ENCODE measurements at regions not wholly inside any gene's neighbourhood (a gene's known extent, or its start where the extent isn't known, plus 50 kb on each side); places are given as distances from the start of the nearest gene placed in this dataset.
"Not testable (repeated sequence)": the region's sequence is repeated elsewhere in the genome, so short reads cannot be mapped to it uniquely, and the experiment has no call there.

DNA sequence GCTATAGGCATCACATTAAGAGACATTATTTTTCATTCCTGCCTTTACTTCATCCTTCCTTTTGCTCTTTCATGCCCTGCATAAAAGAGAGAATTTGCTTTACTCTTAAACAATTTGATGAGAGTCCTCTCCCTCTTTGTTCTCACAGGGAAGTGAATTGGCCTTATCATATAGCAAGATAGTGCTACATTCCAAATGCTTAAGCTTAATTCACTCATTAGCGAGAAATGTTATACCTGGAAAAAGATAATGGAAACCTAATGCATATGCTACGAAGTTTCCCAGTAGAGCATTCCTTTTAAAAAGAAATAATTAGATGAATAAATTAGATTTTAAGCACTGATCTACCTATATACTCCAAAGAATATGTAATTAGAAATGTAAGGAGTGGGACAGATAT lies 798.8 kb downstream of the C12orf50 start:
- no peak overlapping the region for H3K4me3 ChIP-seq (ENCODE audit: low read length)
- H3K9me3 ChIP-seq (replicated peaks; ENCODE audit: low read length): no peaks in the 10 kb centered on the region
- H3K9ac ChIP-seq (ENCODE audit: low read depth, low read length): no peak overlapping the region
- H3K4me2 ChIP-seq (ENCODE audit: low read length): no peak overlapping the region
- no peaks in the 10 kb centered on the region for H3K4me1 ChIP-seq (ENCODE audit: control insufficient read depth, insufficient read depth, low read length)
- H3K27me3 ChIP-seq (ENCODE audit: control insufficient read depth, insufficient read depth, low read length): no peaks in the 10 kb centered on the region
- H3K36me3 ChIP-seq (ENCODE audit: insufficient read depth, low read length): no peaks in the 10 kb centered on the region

GRCh38 chr12:87227162-87227561 lies 802.0 kb downstream of the C12orf50 start:
- Histone ChIP-seq H3K4me1 (ENCODE audit: control insufficient read depth, insufficient read depth, low read length) (no peaks in the 10 kb centered on the region), H3K4me3 (ENCODE audit: low read length) (no peak overlapping the region), H3K9me3 (replicated peaks; ENCODE audit: low read length) (no peaks in the 10 kb centered on the region), H3K9ac (ENCODE audit: low read depth, low read length) (no peak overlapping the region), H3K27me3 (ENCODE audit: control insufficient read depth, insufficient read depth, low read length) (no peaks in the 10 kb centered on the region), H3K36me3 (ENCODE audit: insufficient read depth, low read length) (no peaks in the 10 kb centered on the region), H3K4me2 (ENCODE audit: low read length) (no peak overlapping the region)

DNA sequence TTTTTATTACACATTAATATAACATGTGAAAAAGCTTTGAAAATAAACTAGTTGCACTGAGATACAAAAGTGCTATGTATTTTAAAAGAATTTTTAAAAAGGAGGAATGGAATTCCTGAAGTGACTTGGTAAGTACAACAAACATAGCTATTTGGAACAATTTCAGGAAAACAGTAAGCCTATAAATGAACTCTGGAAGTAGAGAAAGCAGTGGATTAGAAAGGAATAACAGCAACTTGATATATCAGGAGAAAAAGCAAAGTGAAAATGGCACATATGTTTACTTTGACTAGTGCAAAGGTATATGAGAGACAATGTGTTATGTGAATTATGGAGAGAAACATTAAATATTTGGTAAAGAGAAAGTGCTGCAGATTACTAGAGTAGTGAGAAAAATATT lies 811.7 kb downstream of the C12orf50 start:
- H3K9me3 ChIP-seq (replicated peaks; ENCODE audit: low read length): no peaks in the 10 kb centered on the region
- no peak overlapping the region for H3K4me2 ChIP-seq (ENCODE audit: low read length)
- H3K4me1 ChIP-seq (ENCODE audit: control insufficient read depth, insufficient read depth, low read length): peaks cover 9% of the 10 kb centered on the region
- no peaks in the 10 kb centered on the region for H3K27me3 ChIP-seq (ENCODE audit: control insufficient read depth, insufficient read depth, low read length)
- H3K9ac ChIP-seq (ENCODE audit: low read depth, low read length): no peak overlapping the region
- H3K36me3 ChIP-seq (ENCODE audit: insufficient read depth, low read length): no peaks in the 10 kb centered on the region
- H3K4me3 ChIP-seq (ENCODE audit: low read length): no peak overlapping the region

- Histone ChIP-seq H3K9ac (ENCODE audit: low read depth, low read length) (no peak overlapping the region), H3K4me2 (ENCODE audit: low read length) (no peak overlapping the region), H3K4me1 (ENCODE audit: control insufficient read depth, insufficient read depth, low read length) (peaks cover 9% of the 10 kb centered on the region), H3K9me3 (replicated peaks; ENCODE audit: low read length) (no peaks in the 10 kb centered on the region), H3K4me3 (ENCODE audit: low read length) (no peak overlapping the region), H3K27me3 (ENCODE audit: control insufficient read depth, insufficient read depth, low read length) (no peaks in the 10 kb centered on the region), H3K36me3 (ENCODE audit: insufficient read depth, low read length) (no peaks in the 10 kb centered on the region)
Measured at GRCh38 chr12:87216436-87216835, 812.8 kb downstream of the C12orf50 start.

GRCh38 chr12:87202189-87202588 lies 827.0 kb downstream of the C12orf50 start:
- Histone ChIP-seq H3K4me2 (ENCODE audit: low read length) (no peak overlapping the region), H3K36me3 (ENCODE audit: insufficient read depth, low read length) (no peaks in the 10 kb centered on the region), H3K27me3 (ENCODE audit: control insufficient read depth, insufficient read depth, low read length) (no peaks in the 10 kb centered on the region), H3K4me3 (ENCODE audit: low read length) (no peak overlapping the region), H3K4me1 (ENCODE audit: control insufficient read depth, insufficient read depth, low read length) (no peaks in the 10 kb centered on the region), H3K9ac (ENCODE audit: low read depth, low read length) (no peak overlapping the region), H3K9me3 (replicated peaks; ENCODE audit: low read length) (no peaks in the 10 kb centered on the region)

DNA sequence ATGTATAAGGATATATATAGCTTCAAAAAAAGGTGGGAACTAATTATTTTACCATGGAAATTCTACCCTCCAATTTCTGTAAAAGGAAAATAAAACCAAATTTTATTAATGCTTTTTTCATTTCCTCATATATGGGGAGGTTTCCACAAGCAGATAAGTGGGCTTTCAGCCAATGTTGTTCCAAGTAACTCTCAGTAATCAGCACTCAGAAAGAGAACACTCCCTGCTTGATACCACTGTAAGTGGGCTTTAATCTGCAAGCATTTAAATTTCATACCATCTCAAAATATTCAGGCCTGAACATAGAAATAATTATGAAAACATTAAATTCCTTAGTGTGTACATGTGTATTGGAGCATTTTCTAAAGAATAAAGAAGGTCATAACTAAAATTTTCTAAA lies 827.6 kb downstream of the C12orf50 start:
- Histone ChIP-seq H3K9me3 (replicated peaks; ENCODE audit: low read length) (no peaks in the 10 kb centered on the region), H3K36me3 (ENCODE audit: insufficient read depth, low read length) (no peaks in the 10 kb centered on the region), H3K4me2 (ENCODE audit: low read length) (no peak overlapping the region), H3K4me3 (ENCODE audit: low read length) (no peak overlapping the region), H3K4me1 (ENCODE audit: control insufficient read depth, insufficient read depth, low read length) (no peaks in the 10 kb centered on the region), H3K9ac (ENCODE audit: low read depth, low read length) (no peak overlapping the region), H3K27me3 (ENCODE audit: control insufficient read depth, insufficient read depth, low read length) (no peaks in the 10 kb centered on the region)

DNA sequence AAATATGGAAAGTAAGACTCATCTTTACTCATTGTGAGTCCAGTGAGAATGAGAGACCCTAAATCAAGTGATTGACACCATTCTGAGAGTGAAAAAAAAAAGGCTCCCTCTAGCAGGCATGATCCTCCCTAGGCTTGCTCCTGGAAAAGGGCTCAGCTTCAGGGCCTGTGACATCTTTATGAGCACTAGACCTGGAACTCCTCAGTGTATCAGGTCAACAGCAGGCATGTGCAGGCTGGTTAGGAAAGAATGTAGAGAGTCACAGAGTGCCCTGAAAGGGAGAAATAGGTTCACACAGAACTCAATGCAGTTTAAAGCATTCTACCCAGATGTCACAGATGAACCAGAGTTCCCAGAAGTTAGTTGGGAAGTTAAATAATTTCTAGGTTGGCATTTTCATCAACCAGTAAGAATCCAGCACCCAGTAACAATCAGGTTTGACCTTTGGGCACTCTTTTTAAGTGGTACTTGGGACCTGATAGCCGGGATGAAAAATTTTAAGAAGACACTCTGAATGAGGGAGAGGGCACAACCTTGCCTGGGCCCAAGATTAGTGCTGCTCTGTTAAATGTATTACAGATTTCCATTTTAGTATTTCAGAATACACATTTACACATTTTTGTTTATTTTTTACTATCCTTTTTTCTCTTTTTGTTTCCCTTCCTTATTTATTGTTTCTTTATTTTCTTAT lies 828.8 kb downstream of the C12orf50 start:
- no peaks in the 10 kb centered on the region for H3K4me1 ChIP-seq (ENCODE audit: control insufficient read depth, insufficient read depth, low read length)
- H3K9me3 ChIP-seq (replicated peaks; ENCODE audit: low read length): no peaks in the 10 kb centered on the region
- no peaks in the 10 kb centered on the region for H3K27me3 ChIP-seq (ENCODE audit: control insufficient read depth, insufficient read depth, low read length)
- no peak overlapping the region for H3K4me2 ChIP-seq (ENCODE audit: low read length)
- no peak overlapping the region for H3K4me3 ChIP-seq (ENCODE audit: low read length)
- H3K36me3 ChIP-seq (ENCODE audit: insufficient read depth, low read length): no peaks in the 10 kb centered on the region
- H3K9ac ChIP-seq (ENCODE audit: low read depth, low read length): no peak overlapping the region

GRCh38 chr12:87198181-87198580 lies 831.0 kb downstream of the C12orf50 start:
- no peaks in the 10 kb centered on the region for H3K27me3 ChIP-seq (ENCODE audit: control insufficient read depth, insufficient read depth, low read length)
- no peak overlapping the region for H3K4me3 ChIP-seq (ENCODE audit: low read length)
- no peaks in the 10 kb centered on the region for H3K4me1 ChIP-seq (ENCODE audit: control insufficient read depth, insufficient read depth, low read length)
- H3K9ac ChIP-seq (ENCODE audit: low read depth, low read length): no peak overlapping the region
- no peak overlapping the region for H3K4me2 ChIP-seq (ENCODE audit: low read length)
- H3K9me3 ChIP-seq (replicated peaks; ENCODE audit: low read length): no peaks in the 10 kb centered on the region
- no peaks in the 10 kb centered on the region for H3K36me3 ChIP-seq (ENCODE audit: insufficient read depth, low read length)

- Histone ChIP-seq H3K27me3 (ENCODE audit: control insufficient read depth, insufficient read depth, low read length) (no peaks in the 10 kb centered on the region), H3K36me3 (ENCODE audit: insufficient read depth, low read length) (no peaks in the 10 kb centered on the region), H3K4me2 (ENCODE audit: low read length) (no peak overlapping the region), H3K9ac (ENCODE audit: low read depth, low read length) (no peak overlapping the region), H3K4me3 (ENCODE audit: low read length) (no peak overlapping the region), H3K9me3 (replicated peaks; ENCODE audit: low read length) (no peaks in the 10 kb centered on the region), H3K4me1 (ENCODE audit: control insufficient read depth, insufficient read depth, low read length) (no peaks in the 10 kb centered on the region)
Measured at GRCh38 chr12:87196321-87196720, 832.9 kb downstream of the C12orf50 start.

DNA sequence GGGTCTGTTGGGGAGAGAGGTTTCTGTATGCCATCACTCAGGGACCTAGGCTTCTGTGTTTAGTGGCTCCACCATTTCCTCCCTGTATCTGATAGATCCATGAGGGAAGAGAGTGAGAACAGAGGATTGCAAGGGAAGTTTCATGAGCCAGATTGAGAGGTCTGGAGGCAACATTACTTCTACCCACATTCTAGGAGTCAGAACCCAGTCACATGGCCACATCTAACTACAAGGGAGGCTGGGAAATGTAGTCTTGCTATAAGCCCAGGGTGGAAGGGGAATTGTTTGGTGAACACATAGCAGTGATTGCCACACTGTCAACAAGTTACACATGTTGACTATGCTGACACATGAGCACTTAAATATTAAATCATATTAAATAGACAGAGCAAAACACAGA lies 834.8 kb downstream of the C12orf50 start:
- not testable (repeated sequence) for H3K4me2 ChIP-seq (ENCODE audit: low read length); H3K9me3 ChIP-seq (replicated peaks; ENCODE audit: low read length); H3K4me1 ChIP-seq (ENCODE audit: control insufficient read depth, insufficient read depth, low read length); H3K4me3 ChIP-seq (ENCODE audit: low read length); H3K9ac ChIP-seq (ENCODE audit: low read depth, low read length); H3K27me3 ChIP-seq (ENCODE audit: control insufficient read depth, insufficient read depth, low read length); H3K36me3 ChIP-seq (ENCODE audit: insufficient read depth, low read length)

GRCh38 chr12:87185367-87185766 lies 843.8 kb downstream of the C12orf50 start:
- Histone ChIP-seq H3K4me3 (ENCODE audit: low read length) (no peak overlapping the region), H3K9ac (ENCODE audit: low read depth, low read length) (no peak overlapping the region), H3K36me3 (ENCODE audit: insufficient read depth, low read length) (no peaks in the 10 kb centered on the region), H3K4me2 (ENCODE audit: low read length) (no peak overlapping the region), H3K27me3 (ENCODE audit: control insufficient read depth, insufficient read depth, low read length) (no peaks in the 10 kb centered on the region), H3K4me1 (ENCODE audit: control insufficient read depth, insufficient read depth, low read length) (no peaks in the 10 kb centered on the region), H3K9me3 (replicated peaks; ENCODE audit: low read length) (no peaks in the 10 kb centered on the region)

DNA sequence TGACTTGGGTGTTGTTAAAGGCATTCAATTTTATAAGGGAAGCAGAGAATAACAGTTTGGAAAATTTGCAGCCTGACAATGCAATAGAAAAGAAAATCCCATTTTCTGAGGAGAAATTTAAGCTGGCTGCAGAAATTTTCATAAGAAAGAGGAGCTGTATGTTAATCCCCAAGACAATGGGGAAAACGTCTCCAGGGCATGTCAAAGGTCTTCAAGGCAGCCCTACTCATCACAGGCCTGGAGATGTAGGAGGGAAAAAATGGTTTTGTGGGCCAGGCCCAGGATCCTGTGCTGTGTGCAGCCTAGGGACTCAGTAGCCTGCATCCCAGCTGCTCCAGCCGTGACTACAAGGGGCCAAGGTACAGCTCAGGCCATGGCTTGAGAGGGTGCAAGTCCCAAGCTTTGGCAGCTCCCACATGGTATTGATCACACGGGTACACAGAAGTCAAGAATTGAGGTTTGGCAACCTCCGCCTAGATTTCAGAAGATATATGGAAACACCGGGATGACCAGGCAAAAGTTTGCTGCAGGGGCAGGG lies 846.4 kb downstream of the C12orf50 start:
- no peaks in the 10 kb centered on the region for H3K4me1 ChIP-seq (ENCODE audit: control insufficient read depth, insufficient read depth, low read length)
- no peaks in the 10 kb centered on the region for H3K27me3 ChIP-seq (ENCODE audit: control insufficient read depth, insufficient read depth, low read length)
- H3K36me3 ChIP-seq (ENCODE audit: insufficient read depth, low read length): no peaks in the 10 kb centered on the region
- H3K9me3 ChIP-seq (replicated peaks; ENCODE audit: low read length): no peaks in the 10 kb centered on the region
- H3K4me3 ChIP-seq (ENCODE audit: low read length): no peak overlapping the region
- no peak overlapping the region for H3K9ac ChIP-seq (ENCODE audit: low read depth, low read length)
- H3K4me2 ChIP-seq (ENCODE audit: low read length): no peak overlapping the region
